ENCODE measurements at regions not wholly inside any gene's neighbourhood (a gene's known extent, or its start where the extent isn't known, plus 50 kb on each side); places are given as distances from the start of the nearest gene placed in this dataset.
"Not testable (repeated sequence)": the region's sequence is repeated elsewhere in the genome, so short reads cannot be mapped to it uniquely, and the experiment has no call there.

- intact Hi-C loops (cut with DNase I; ENCODE audit: low total_unique reads), result loop anchor here (5.0 kb wide), 1 partner anchor 1397 kb away; no protein-coding TSS in a partner anchor
- DNase-seq (ENCODE audit: low spot score in 2 of 2), result no peak
- WGBS, 2 donors, result 57 to 58% methylated on average over 2 of the region's 2 CpGs
- no peak overlapping the region for H3K4me3 ChIP-seq (ENCODE audit: low read depth, poor library complexity, severe bottlenecking)
- TF ChIP-seq, protein P1, sequence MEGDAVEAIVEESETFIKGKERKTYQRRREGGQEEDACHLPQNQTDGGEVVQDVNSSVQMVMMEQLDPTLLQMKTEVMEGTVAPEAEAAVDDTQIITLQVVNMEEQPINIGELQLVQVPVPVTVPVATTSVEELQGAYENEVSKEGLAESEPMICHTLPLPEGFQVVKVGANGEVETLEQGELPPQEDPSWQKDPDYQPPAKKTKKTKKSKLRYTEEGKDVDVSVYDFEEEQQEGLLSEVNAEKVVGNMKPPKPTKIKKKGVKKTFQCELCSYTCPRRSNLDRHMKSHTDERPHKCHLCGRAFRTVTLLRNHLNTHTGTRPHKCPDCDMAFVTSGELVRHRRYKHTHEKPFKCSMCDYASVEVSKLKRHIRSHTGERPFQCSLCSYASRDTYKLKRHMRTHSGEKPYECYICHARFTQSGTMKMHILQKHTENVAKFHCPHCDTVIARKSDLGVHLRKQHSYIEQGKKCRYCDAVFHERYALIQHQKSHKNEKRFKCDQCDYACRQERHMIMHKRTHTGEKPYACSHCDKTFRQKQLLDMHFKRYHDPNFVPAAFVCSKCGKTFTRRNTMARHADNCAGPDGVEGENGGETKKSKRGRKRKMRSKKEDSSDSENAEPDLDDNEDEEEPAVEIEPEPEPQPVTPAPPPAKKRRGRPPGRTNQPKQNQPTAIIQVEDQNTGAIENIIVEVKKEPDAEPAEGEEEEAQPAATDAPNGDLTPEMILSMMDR (IDR thresholded peaks at IDR 0.05), result no peak
- TF ChIP-seq POLR2A (IDR thresholded peaks at IDR 0.05), result no peak
Measured at GRCh38 chr5:5738797-5739489, 316.5 kb downstream of the ICE1 start.

DNA sequence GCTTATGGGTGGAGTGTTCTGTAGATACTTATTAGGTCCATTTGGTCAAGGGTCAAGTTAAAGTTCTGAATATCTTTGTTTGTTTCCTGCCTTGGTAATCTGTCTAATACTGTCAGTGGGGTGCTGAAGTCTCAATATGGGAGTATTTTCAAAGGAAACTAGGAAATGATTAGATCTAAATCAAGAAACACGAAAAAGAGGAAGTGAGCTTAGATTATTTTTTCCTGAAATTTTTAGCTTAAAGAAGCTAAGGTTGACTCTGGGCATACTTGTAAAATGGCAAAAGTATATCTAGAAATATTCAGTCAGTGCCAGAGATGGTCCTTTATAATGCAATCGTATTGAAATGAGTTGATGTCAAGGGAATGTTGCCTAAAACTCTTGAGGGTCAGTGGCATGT lies 313.5 kb downstream of the ICE1 start:
- WGBS, 2 donors, result 71 to 73% methylated on average over 2 of the region's 2 CpGs

DNA sequence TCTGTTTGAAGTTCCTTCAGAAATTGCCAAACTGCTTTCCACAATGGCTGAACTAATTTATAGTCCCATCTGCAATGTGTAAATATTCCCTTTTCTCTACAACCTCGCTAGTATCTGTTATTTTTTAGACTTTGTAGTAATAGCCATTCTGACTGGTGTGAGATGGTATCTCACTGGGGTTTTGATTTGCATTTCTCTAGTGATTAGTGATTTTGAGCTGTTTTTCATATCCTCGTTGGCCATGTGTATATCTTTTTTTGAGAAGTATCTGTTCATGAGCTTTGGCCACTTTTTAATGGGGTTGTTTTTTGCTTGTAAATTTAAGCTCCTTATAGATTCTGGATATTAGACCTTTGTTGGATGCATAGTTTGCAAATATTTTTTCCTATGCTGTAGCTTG lies 310.6 kb downstream of the ICE1 start:
- WGBS, 2 donors, result 70 to 75% methylated on average over 2 of the region's 2 CpGs
- DNase-seq (ENCODE audit: low spot score in 2 of 2); intact Hi-C loops (cut with DNase I; ENCODE audit: low total_unique reads); H3K4me3 ChIP-seq (ENCODE audit: low read depth, poor library complexity, severe bottlenecking): not testable (repeated sequence)

More for the DNA sequence above, 313.5 kb downstream of the ICE1 start:
- DNase-seq (ENCODE audit: low spot score in 2 of 2), result no peak
- intact Hi-C loops (cut with DNase I; ENCODE audit: low total_unique reads), result loop anchor here (5.0 kb wide), 1 partner anchor 1394 kb away; no protein-coding TSS in a partner anchor
- no peak overlapping the region for H3K4me3 ChIP-seq (ENCODE audit: low read depth, poor library complexity, severe bottlenecking)
- TF ChIP-seq POLR2A (IDR thresholded peaks at IDR 0.05), result no peak
- TF ChIP-seq, protein P1 (IDR thresholded peaks at IDR 0.05), result no peak

DNA sequence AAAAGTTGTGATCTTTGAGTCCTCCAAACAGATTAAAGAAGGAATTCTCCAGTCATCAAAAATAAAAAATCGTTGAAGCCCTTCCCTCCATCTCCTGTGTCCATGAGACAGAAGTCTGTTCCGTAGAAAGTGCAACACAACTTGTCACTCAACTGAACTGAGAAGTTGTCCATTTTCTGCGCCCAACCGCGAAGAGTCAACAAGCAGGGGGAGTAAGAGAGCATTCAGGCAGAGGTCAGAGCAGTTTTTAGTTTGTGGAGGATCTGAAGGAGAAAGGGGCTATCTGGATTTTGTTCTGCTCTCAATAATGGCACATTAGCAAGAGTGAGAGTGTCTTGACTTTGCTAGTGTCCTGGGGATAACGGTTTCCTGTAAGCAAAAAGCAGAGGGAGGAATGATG lies 303.9 kb downstream of the ICE1 start:
- TF ChIP-seq, protein P1 (IDR thresholded peaks at IDR 0.05), result no peak
- TF ChIP-seq POLR2A (IDR thresholded peaks at IDR 0.05), result no peak
- 79 to 81% methylated on average over 6 of the region's 6 CpGs for WGBS, 2 donors
- no peak for DNase-seq (ENCODE audit: low spot score in 2 of 2)
- intact Hi-C loops (cut with DNase I; ENCODE audit: low total_unique reads), result no loop called here
- H3K4me3 ChIP-seq (ENCODE audit: low read depth, poor library complexity, severe bottlenecking), result no peak overlapping the region

DNA sequence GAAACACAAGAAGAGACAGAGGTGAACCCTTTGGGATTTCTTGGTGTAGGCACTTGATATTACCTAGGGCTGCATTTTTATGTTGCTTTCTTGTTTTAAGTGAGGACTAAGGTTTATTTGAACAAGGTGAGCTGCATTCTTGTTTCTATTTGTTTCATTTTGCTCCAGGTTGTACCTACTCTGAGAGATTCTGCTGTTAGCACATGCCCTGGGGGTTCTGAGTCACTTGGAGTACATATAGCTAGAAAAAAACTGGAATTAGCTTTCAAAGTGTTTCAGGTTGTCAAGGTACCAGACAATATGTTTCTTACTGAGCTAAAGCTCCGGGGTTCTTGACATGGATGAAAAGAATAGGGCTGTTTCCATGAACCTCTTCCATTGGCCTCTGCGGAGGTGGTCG lies 299.4 kb downstream of the ICE1 start:
- no peak for TF ChIP-seq POLR2A (IDR thresholded peaks at IDR 0.05)
- TF ChIP-seq, protein P1 (IDR thresholded peaks at IDR 0.05), result no peak
- H3K4me3 ChIP-seq (ENCODE audit: low read depth, poor library complexity, severe bottlenecking), result no peak overlapping the region
- 65 to 76% methylated on average over 3 of the region's 3 CpGs for WGBS, 2 donors
- intact Hi-C loops (cut with DNase I; ENCODE audit: low total_unique reads), result no loop called here
- no peak for DNase-seq (ENCODE audit: low spot score in 2 of 2)

DNA sequence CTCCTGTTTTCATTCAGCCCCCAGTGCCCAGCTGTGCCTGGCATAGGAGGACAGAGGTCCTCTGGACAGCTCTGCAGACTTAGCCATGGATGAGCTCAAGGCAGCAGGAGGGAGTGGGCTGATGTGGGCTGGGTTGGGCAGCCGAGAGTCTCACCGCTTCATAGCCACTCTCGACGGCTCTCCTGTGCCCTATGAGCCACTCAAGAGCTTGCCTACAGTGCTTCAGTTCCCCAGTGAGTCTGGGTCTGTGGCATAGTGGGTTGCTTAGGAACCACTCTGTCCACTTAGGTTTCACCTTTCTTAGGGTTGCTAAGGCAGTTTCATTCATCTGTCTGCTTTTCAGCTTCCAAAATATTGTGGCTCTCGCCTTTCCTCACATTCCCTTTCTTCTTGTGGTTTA lies 296.8 kb downstream of the ICE1 start:
- 78 to 82% methylated on average over 5 of the region's 5 CpGs for WGBS, 2 donors
- TF ChIP-seq POLR2A (IDR thresholded peaks at IDR 0.05), result no peak
- H3K4me3 ChIP-seq (ENCODE audit: low read depth, poor library complexity, severe bottlenecking), result no peak overlapping the region
- no peak for DNase-seq (ENCODE audit: low spot score in 2 of 2)
- intact Hi-C loops (cut with DNase I; ENCODE audit: low total_unique reads), result no loop called here

DNA sequence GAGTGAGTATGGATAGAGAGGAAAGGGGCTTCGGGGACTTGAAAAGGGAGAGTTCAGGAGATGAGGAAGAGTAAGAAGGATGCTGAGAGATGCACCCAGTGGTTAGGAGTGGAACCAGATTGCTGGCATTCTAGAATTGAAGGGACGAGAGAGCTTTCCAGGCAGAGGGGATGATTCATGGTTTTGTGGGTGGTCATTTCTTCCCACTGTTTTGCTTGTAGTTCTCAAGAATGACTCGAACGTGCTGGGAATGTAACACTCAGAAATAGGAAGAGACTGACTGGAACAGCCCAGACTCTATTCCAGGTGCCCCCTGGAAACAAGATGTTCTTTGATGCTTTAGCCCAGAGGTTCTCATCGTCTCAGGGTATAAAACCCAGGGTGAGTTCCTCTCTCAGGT lies 294.2 kb downstream of the ICE1 start:
- DNase-seq (ENCODE audit: low spot score in 2 of 2), result no peak
- 56 to 66% methylated on average over 5 of the region's 5 CpGs for WGBS, 2 donors
- no peak overlapping the region for H3K4me3 ChIP-seq (ENCODE audit: low read depth, poor library complexity, severe bottlenecking)
- intact Hi-C loops (cut with DNase I; ENCODE audit: low total_unique reads), result no loop called here
- TF ChIP-seq, protein P1 (IDR thresholded peaks at IDR 0.05), result no peak
- TF ChIP-seq POLR2A (IDR thresholded peaks at IDR 0.05), result no peak
